ENCODE measurements at regions not wholly inside any gene's neighbourhood (a gene's known extent, or its start where the extent isn't known, plus 50 kb on each side); places are given as distances from the start of the nearest gene placed in this dataset.
"Not testable (repeated sequence)": the region's sequence is repeated elsewhere in the genome, so short reads cannot be mapped to it uniquely, and the experiment has no call there.

- no peak for DNase-seq
Observed at GRCh38 chr1:30450818-30451233, 272.6 kb downstream of the MATN1 start.

- no peak for DNase-seq
Observed at GRCh38 chr1:30450148-30450817, 273.1 kb downstream of the MATN1 start.

- no peak for DNase-seq
Observed at GRCh38 chr1:30449428-30450147, 273.8 kb downstream of the MATN1 start.

- no peak for DNase-seq
Observed at GRCh38 chr1:30449003-30449402, 274.4 kb downstream of the MATN1 start.

- DNase-seq = no peak
Observed at GRCh38 chr1:30447701-30448100, 275.7 kb downstream of the MATN1 start.

GRCh38 chr1:30447080-30447479 is 276.3 kb downstream of the MATN1 start:
- DNase-seq = no peak

GRCh38 chr1:30446508-30446907 is 276.9 kb downstream of the MATN1 start:
- no peak for DNase-seq

GRCh38 chr1:30446095-30446494 is 277.3 kb downstream of the MATN1 start:
- DNase-seq = no peak

GRCh38 chr1:30445449-30445848 is 277.9 kb downstream of the MATN1 start:
- DNase-seq = no peak

GRCh38 chr1:30444850-30445249 is 278.5 kb downstream of the MATN1 start:
- no peak for DNase-seq

- no peak for DNase-seq
Observed at GRCh38 chr1:30444401-30444800, 279.0 kb downstream of the MATN1 start.

GRCh38 chr1:30438274-30438673 is 285.1 kb downstream of the MATN1 start:
- DNase-seq = not testable (repeated sequence)

- no peak for DNase-seq
Observed at GRCh38 chr1:30437059-30437576, 286.3 kb downstream of the MATN1 start.

GRCh38 chr1:30427545-30427944 is 295.8 kb downstream of the MATN1 start:
- no peak for DNase-seq

GRCh38 chr1:30425046-30425445 is 298.3 kb downstream of the MATN1 start:
- DNase-seq = no peak

GRCh38 chr1:30423570-30423969 is 299.8 kb downstream of the MATN1 start:
- no peak for DNase-seq

GRCh38 chr1:30422251-30422650 is 301.1 kb downstream of the MATN1 start:
- DNase-seq = no peak

GRCh38 chr1:30420519-30421050 is 302.8 kb downstream of the MATN1 start:
- DNase-seq = no peak

GRCh38 chr1:30419831-30420230 is 303.6 kb downstream of the MATN1 start:
- no peak for DNase-seq

- DNase-seq = no peak
Observed at GRCh38 chr1:30418939-30419720, 304.3 kb downstream of the MATN1 start.

- DNase-seq = no peak
Observed at GRCh38 chr1:30418061-30418938, 305.1 kb downstream of the MATN1 start.

GRCh38 chr1:30417701-30418046 is 305.7 kb downstream of the MATN1 start:
- no peak for DNase-seq
